ENCODE measurements at regions not wholly inside any gene's neighbourhood (a gene's known extent, or its start where the extent isn't known, plus 50 kb on each side); places are given as distances from the start of the nearest gene placed in this dataset.

DNA sequence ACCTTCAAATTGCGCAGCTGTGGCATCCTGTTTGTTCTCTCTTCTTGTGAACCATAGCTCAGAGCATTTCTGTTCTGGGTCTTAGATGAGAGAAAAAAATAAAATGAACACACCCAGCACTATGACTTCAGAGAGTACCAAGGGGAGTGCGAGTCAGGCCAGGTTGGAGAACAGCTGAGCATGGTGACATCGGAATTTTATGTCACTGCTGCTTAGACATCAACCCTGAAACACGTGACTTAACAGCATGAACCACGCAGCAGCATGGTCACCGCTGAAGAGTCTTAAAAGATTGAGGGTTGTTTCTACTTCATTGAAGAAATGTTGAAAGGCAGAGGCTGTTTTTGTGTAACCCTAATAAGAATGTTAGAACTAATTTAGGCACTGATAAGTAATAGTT, 288.8 kb upstream of the SOX11 start:
- peaks cover 0 to 4% of the 10 kb centered on the region in 2 donors for H3K9me3 Mint-ChIP-seq
- no peaks in the 10 kb centered on the region for H3K36me3 Mint-ChIP-seq
- ATAC-seq (no peak), DNase-seq (ENCODE audit: low spot score in 2 of 2) (no peak)
- H3K27ac Mint-ChIP-seq = no peak overlapping the region

DNA sequence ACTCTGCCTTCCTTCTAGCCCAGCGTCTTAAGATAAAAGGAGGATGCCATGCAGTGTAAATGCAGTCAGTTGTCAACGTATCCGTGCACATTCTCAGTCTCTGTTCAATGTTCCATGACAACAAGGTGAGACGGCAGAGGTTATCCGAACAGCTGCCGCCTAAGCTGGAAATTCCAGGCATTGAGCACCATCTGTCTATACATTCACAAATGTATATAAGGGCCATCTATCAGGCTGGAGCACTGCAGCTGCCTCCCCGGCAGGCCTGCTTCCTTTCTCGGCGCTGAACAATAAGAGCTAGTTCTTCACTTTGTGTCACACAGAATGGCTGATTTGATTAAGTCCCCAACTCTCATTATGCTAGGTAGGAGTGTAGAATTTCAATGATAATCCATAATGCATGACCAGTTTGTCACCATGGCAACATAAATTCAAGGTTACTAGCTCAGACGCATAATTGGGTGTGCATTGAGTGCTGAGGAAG, 282.2 kb upstream of the SOX11 start:
- peaks cover 0 to 8% of the 10 kb centered on the region in 2 donors for H3K9me3 Mint-ChIP-seq
- no peaks in the 10 kb centered on the region for H3K36me3 Mint-ChIP-seq
- DNase-seq (ENCODE audit: low spot score in 2 of 2) (no peak), ATAC-seq (no peak)
- H3K27ac Mint-ChIP-seq = no peak overlapping the region

DNA sequence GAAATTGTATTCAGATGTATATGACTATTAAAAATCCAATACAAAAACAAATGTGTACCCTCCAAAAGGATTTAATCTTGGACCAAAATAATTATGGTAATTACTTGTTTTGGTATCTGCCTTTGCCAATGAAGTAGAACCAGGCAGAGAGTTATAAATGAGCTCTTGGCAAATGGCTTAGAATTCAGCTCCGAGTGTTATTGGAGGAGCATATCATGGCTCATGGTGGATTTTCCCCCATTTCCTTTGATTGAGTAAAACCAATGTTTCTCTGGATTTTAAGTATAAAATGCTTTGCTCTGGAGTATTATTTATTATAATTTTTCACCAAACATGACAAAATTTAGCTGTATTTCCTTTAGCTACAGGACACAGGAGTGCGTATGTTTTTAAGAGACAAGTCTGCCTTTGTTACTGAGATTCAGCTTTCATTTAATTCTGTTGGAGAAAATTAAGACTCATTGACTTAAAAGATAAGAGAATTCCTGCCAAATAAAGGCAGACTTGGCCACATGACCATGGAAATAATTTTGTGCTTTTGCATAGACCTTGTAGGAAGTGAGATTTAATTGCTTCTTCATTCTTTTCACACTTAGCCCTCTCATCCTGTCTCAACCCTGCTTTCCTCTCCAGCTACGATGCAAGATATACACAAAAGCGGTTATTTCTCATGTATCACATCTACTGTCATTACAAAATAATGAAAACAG, 281.0 kb upstream of the SOX11 start:
- Mint-ChIP-seq H3K36me3 (no peaks in the 10 kb centered on the region), H3K27ac (no peak overlapping the region), H3K9me3 (peaks cover 0 to 8% of the 10 kb centered on the region in 2 donors)
- ATAC-seq = no peak
- no peak for DNase-seq (ENCODE audit: low spot score in 2 of 2)

DNA sequence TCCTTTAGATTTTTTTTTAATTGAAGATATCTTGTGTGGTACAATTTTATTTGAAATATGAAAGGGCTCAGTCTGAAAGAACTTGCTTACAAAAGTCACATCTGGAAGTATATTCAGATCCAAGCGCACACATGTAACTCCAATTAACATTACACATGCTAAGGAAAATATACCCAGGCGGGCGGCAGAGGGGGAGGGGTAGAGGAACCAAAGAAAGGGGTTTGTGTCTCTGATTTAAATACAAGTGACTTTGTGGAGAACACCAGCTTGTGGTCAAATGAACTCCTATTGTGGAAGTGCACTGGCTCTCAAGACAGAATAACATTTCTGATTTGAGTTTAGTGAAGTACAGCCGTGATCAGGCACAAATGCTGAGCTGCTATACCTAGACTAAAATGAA, 280.2 kb upstream of the SOX11 start:
- peaks cover 0 to 8% of the 10 kb centered on the region in 2 donors for H3K9me3 Mint-ChIP-seq
- DNase-seq (ENCODE audit: low spot score in 2 of 2) (no peak), ATAC-seq (no peak)
- H3K27ac Mint-ChIP-seq = no peak overlapping the region
- H3K36me3 Mint-ChIP-seq = no peaks in the 10 kb centered on the region

DNA sequence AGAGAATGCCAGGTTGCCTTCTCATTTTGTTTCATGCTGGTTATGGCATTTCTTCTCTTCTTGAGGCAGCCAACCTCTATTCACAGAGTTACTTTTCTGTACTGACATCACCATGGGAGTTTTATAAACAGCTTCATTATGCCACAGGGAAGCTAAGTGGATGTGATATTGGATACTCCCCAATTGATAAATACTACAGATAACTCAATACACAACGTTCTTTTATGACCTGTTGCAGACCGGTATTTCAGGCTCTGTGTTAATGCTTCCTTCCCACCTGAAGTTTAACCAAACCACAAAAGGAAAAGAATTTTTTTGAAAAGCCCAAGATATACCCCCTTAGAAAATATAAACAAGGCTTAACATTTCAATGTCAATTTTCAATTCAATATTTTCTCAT, 258.3 kb upstream of the SOX11 start:
- DNase-seq (ENCODE audit: low spot score in 2 of 2) (no peak), ATAC-seq (no peak)
- Mint-ChIP-seq H3K9me3 (peaks cover 4 to 6% of the 10 kb centered on the region in 2 donors), H3K27ac (no peak overlapping the region), H3K36me3 (no peaks in the 10 kb centered on the region)

DNA sequence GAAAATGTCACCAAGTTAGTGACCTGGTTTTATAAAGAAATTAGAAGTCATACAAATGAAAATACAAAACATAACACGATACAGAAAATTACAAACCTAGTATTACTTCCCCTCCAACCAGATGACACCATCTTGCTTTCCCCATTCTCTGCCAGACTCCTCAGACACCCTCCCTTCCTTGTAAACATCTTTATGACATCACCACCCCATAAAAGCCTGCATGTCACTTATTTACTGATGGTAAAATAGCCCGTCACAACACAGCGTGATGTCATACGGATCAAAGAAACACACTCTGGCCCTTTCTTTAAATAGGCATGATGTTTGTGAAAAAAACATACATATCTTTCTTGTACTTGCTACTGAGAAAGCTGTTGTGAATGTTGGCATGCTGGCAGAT, 254.8 kb upstream of the SOX11 start:
- no peaks in the 10 kb centered on the region for H3K36me3 Mint-ChIP-seq
- no peak overlapping the region for H3K27ac Mint-ChIP-seq
- H3K9me3 Mint-ChIP-seq = peaks cover 0 to 7% of the 10 kb centered on the region in 2 donors
- ATAC-seq (no peak), DNase-seq (ENCODE audit: low spot score in 2 of 2) (no peak)

DNA sequence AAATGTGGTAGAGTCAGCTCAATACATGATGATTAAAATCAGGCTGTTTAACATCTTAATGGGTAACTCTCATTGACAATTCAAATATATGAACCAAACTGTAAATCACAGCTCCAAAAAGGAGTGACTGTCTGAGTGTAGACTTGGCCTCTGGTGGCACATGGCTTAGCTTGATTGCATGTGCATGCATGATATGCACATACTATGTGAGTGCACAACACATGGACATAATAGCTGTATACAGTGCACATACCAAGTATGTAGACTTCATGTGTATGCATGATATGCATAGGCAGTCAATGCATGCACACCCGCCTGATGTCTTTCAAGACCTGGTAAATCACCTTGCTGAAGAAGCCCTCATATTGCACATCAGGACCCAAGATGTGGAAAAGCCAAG, 252.0 kb upstream of the SOX11 start:
- H3K27ac Mint-ChIP-seq = no peak overlapping the region
- H3K9me3 Mint-ChIP-seq = peaks cover 10 to 20% of the 10 kb centered on the region in 2 donors
- no peak for ATAC-seq
- no peak for DNase-seq (ENCODE audit: low spot score in 2 of 2)
- H3K36me3 Mint-ChIP-seq = peaks cover 0 to 6% of the 10 kb centered on the region in 2 donors

DNA sequence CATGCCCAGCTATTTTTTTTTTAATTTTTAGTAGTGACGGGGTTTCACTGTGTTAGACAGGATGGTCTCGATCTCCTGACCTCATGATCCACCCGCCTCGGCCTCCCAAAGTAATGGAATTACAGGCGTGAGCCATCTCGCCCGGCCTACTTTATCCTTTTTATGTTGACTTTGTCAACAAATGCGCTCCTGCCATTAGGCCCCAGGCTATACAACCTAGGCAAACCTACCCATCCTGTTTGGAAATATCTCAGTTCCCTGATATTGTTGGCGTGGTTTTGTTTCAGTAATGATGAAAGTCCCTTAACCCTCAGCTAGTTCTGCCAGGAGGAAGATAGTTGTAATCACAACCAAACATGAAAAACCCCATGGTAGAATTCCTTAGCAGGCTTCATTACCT, 249.4 kb upstream of the SOX11 start:
- DNase-seq (ENCODE audit: low spot score in 2 of 2) = no peak
- Mint-ChIP-seq H3K27ac (no peak overlapping the region), H3K9me3 (peaks cover 13 to 21% of the 10 kb centered on the region in 2 donors)

DNA sequence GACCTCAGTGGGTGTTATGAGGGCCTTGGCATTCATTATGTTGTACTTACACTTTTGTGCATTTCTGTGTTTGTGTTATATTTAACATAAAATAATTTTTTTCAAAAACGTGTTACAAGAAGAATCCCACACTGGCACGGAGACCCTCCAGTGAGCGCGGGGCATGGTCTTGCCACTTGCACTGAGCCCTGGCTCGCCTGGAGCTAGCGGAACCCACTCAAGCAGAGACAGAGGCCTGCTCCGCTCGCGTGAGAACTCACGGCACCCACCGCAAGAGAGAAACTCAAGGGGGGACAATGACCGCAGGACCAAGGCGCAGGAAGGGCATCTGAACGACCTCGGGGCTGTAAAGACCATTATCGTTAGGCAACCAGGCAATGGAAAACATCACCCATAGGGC, 248.0 kb upstream of the SOX11 start:
- Mint-ChIP-seq H3K36me3 (peaks cover 0 to 6% of the 10 kb centered on the region in 2 donors), H3K9me3 (peaks cover 13 to 19% of the 10 kb centered on the region in 2 donors), H3K27ac (no peak overlapping the region)
- DNase-seq (ENCODE audit: low spot score in 2 of 2) (no peak), ATAC-seq (no peak)

More for the DNA sequence above, 249.4 kb upstream of the SOX11 start:
- H3K36me3 Mint-ChIP-seq = peaks cover 0 to 6% of the 10 kb centered on the region in 2 donors
- no peak for ATAC-seq

DNA sequence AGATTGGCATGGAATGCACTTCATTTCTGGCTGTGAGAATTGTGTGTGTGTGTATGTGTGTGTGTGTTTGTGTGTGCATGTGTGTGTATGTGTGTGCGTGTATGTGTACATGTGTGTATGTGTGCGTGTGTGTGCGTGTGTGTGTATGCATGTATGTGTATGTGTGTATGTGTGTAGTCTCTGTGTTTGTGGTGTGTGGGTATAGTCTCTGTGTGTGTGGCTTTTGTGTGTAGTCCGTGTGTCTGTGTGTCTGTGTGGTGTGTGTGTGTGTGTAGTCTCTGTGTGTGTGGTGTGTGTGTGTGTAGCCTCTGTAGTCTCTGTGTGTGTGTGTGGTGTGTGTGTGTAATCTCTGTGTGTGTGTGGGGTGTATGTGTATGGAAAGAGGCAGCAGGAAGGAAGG, 247.3 kb upstream of the SOX11 start:
- no peak for ATAC-seq
- H3K9me3 Mint-ChIP-seq = peaks cover 13 to 18% of the 10 kb centered on the region in 2 donors
- peaks cover 0 to 6% of the 10 kb centered on the region in 2 donors for H3K36me3 Mint-ChIP-seq
- no peak overlapping the region for H3K27ac Mint-ChIP-seq
- no peak for DNase-seq (ENCODE audit: low spot score in 2 of 2)

DNA sequence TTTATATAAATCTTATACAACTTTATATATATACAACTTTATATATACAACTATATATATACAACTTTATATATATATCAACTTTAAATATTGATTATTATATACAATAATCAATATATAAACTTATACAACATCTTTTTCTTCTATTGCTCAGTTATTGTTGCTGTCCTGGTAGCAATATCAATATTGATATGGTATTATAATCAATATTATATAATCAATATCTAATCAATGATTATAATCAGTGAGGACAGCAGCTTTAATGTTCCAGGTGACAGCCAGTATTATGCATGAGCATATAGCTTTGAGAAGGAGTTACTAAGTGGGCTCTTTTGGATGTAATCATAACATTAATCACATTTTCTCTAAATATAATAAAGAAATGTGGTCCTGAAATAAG, 242.3 kb upstream of the SOX11 start:
- Mint-ChIP-seq H3K27ac (no peak overlapping the region), H3K36me3 (peaks cover 0 to 3% of the 10 kb centered on the region in 2 donors), H3K9me3 (peaks cover 11 to 13% of the 10 kb centered on the region in 2 donors)
- ATAC-seq = no peak
- no peak for DNase-seq (ENCODE audit: low spot score in 2 of 2)

DNA sequence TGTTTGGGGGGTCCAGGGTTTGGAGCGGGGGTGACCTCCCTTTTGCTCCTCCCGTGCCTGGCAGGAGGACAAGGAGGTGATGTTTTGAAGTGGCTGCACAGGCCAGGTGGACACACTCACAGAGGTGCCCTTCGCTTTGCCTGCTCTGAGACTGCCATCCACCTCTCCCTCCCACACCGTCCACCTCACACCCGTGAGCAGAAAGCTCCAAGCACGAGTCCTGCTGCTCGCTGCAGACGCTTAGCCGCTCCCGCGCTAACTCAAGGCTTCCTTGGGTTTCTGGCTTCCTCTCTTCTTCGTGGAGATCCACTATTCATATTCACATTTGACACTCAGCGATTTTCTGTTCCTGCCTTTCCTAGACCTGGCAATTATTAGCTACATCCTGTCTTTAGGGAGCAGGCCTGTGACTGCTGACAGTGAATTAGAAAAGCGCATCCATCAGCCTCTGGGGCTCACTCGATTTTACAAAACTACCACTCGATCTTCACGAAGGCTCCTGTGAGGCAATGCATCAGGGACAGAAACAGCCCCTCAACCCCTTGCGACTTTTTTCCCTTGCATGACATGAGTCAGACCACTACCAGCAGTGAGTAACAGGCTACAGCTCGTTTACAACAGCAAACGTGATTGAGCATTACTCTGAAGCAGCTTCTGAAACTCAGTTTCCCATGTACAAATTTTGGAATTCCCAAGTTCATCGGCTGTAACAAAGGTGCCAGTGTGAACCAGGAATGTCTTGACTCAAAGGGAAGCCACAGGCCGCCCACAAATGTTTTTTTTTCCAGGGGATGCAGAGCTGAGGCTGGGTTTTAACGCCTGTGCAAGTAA, 238.7 kb upstream of the SOX11 start:
- ATAC-seq = no peak
- no peak for DNase-seq (ENCODE audit: low spot score in 2 of 2)
- peaks cover 4 to 7% of the 10 kb centered on the region in 2 donors for H3K9me3 Mint-ChIP-seq
- H3K36me3 Mint-ChIP-seq = no peaks in the 10 kb centered on the region
- H3K27ac Mint-ChIP-seq = no peak overlapping the region

DNA sequence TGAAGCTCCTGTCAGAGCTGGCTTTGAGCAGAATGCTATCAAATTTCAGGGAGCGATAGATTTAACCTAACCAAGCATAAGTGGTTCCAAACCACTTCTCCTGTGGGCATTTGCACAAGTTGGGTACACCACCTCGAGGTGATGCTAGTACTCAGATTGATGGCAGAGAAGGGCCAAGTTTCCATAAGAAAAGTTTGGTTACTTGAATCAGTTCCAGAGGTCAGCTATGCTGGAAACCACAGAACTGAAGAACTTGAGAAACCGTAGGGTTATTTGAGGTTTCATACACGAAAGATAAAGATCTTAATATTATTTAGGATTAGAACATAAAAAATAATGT, 238.2 kb upstream of the SOX11 start:
- DNase-seq (ENCODE audit: low spot score in 2 of 2) = no peak
- no peak for ATAC-seq
- H3K27ac Mint-ChIP-seq = no peak overlapping the region
- no peaks in the 10 kb centered on the region for H3K36me3 Mint-ChIP-seq
- H3K9me3 Mint-ChIP-seq = peaks cover 7 to 9% of the 10 kb centered on the region in 2 donors

DNA sequence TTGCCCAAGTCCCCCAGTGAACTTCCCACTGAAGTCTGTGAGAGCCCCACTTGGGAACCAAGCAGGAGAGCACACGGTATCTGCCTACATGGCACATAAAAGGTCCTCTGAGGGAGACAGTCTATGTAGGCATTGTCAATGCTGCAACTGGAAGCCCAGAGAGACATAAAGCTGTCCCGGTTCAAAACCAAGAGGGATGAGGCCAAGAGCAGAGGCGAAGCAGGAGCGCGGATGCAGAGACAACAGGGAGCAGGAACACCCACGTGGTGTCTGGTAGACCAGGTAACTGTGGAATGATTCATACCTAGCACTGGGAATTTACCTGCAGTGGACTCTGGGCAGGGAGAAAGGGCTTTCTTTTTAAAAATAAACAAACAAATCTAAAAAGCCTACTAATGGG, 233.1 kb upstream of the SOX11 start:
- ATAC-seq = no peak
- DNase-seq (ENCODE audit: low spot score in 2 of 2) = no peak
- Mint-ChIP-seq H3K36me3 (no peaks in the 10 kb centered on the region), H3K27ac (no peak overlapping the region), H3K9me3 (peaks cover 10 to 18% of the 10 kb centered on the region in 2 donors)

DNA sequence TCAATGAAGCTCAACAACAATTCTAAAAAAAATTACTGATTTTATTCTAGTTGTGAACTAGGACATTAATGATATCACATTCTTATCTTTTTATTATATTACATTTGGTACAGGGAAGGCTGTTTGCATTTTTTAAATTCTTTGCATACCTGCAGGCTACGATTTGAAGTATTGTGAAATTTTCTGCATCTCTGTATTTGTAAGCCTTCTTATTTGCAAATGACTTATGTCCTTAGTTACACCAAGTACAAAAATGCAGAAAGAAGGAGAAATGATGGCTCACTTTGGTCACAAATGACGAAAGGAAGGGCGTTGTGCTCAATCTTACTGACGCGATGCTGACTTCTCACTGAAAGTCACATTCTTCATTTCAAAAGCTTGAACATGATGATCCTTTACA, 227.5 kb upstream of the SOX11 start:
- DNase-seq (ENCODE audit: low spot score in 2 of 2) (no peak), ATAC-seq (no peak)
- no peak overlapping the region for H3K27ac Mint-ChIP-seq
- no peaks in the 10 kb centered on the region for H3K36me3 Mint-ChIP-seq
- H3K9me3 Mint-ChIP-seq = peaks cover 10 to 12% of the 10 kb centered on the region in 2 donors

DNA sequence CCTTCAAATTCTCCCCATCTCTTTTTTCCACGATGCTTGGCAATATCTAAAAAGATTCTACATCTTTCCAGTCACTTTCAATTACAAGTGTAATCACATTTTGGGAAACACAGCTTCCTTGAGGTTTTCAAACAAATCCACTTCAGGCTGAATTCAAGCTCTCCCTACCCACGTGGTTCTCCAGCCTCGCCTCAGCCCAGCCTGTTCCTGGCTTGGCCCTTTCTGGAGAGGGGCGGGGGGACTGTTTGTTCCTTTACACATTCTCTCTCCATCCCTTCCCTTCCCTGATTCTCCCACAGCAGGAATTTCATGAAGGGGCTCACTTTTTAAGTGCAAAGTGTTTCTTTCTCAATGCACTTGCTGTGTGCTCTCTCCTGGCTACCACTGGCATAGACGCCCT, 226.3 kb upstream of the SOX11 start:
- H3K27ac Mint-ChIP-seq = no peak overlapping the region
- ATAC-seq = no peak
- H3K9me3 Mint-ChIP-seq = peaks cover 7 to 10% of the 10 kb centered on the region in 2 donors
- DNase-seq (ENCODE audit: low spot score in 2 of 2) = no peak
- H3K36me3 Mint-ChIP-seq = no peaks in the 10 kb centered on the region

DNA sequence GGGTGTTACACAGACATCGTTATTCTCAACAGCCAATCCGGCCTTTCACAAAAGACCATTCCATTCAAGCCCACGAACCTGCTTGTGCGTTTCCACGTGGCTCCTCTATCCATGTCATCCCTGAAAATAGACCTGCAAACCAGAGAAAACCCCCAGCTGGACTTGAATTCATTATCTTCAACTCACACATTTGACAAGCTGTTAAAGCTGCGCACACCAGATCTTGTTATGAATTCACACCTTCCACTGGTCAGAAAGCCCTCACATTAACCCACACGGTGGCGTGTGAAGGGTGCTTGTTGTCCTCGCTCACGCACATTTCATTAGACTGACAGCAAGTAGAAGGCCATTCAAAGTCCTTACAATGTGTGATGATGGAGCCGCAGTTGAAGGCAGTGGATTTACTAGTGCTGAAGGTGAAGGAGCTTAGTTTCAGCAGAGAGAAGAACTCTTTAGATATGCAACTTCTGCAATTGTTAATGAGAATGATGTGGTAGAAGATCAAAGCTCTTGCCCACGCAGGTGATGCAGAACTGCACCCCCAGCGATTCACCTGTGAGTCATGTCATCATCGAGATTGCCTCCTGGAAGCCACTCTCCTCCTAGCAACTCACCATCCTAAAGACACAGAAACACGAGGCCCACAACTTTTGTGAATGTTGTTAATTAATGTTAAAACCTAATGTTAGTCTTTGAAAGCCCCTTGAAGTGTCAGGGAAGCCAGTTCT, 224.8 kb upstream of the SOX11 start:
- H3K27ac Mint-ChIP-seq = no peak overlapping the region
- no peaks in the 10 kb centered on the region for H3K36me3 Mint-ChIP-seq
- peaks cover 0 to 4% of the 10 kb centered on the region in 2 donors for H3K9me3 Mint-ChIP-seq
- peak in 1 of 2 donors; percentile 28 for ATAC-seq
- no peak for DNase-seq (ENCODE audit: low spot score in 2 of 2)
